Neural cell (in vitro differentiated cells): ENCODE measurements at regions not wholly inside any gene's neighbourhood (a gene's known extent, or its start where the extent isn't known, plus 50 kb on each side); places are given as distances from the start of the nearest gene placed in this dataset.

Experiments
- H2AFZ ChIP-seq: fragments of 200-600, 300-800 bp; sonication (generic), shearing (Covaris generic); 2 replicates; pipeline ENCODE4 v1.6.0; 2014; ENCODE audit warnings: low read depth, mild to moderate bottlenecking, antibody characterized with exemption, low read length, moderate library complexity
- H3F3A ChIP-seq: fragments of 200-600 bp; shearing (Covaris generic); 2 replicates; pipeline ENCODE4 v1.6.1; 2016; ENCODE audit warnings: mild to moderate bottlenecking, moderate library complexity, mixed read lengths, antibody characterized with exemption, low read length; ENCODE audit not compliant: insufficient read depth, poor library complexity, severe bottlenecking
- H3K27ac ChIP-seq: fragments of 200-600, 300-800 bp; sonication (generic), shearing (Covaris generic); 2 replicates; pipeline ENCODE4 v1.5.1; 2014; ENCODE audit warnings: mild to moderate bottlenecking, low read length, moderate library complexity
- H3K27me3 ChIP-seq: fragments of 300-800, 200-600 bp; sonication (generic), shearing (Covaris generic); 2 replicates; pipeline ENCODE4 v1.6.0; 2014; ENCODE audit warnings: mild to moderate bottlenecking, low read depth, low read length, moderate library complexity; ENCODE audit not compliant: insufficient read depth
- H3K36me3 ChIP-seq: fragments of 300-800, 200-600 bp; sonication (generic), shearing (Covaris generic); 2 replicates; pipeline ENCODE4 v1.5.1; 2014; ENCODE audit warnings: mild to moderate bottlenecking, antibody characterized with exemption, low read length, moderate library complexity; ENCODE audit not compliant: insufficient read depth
- H3K4me2 ChIP-seq: fragments of 300-800, 200-600 bp; sonication (generic), shearing (Covaris generic); 2 replicates; pipeline ENCODE4 v1.6.0; 2014; ENCODE audit warnings: mild to moderate bottlenecking, low read length
- H3K4me3 ChIP-seq: fragments of 300-800, 200-600 bp; sonication (generic), shearing (Covaris generic); 2 replicates; pipeline ENCODE4 v1.5.1; 2014; ENCODE audit warnings: mild to moderate bottlenecking, low read length, moderate library complexity
- H3K79me2 ChIP-seq: fragments of 200-600 bp; shearing (Covaris generic); replicated peaks from 2 replicates; pipeline ENCODE4 v1.6.0; 2014; ENCODE audit warnings: mild to moderate bottlenecking, low read length, moderate library complexity; ENCODE audit not compliant: insufficient read depth
- H3K9ac ChIP-seq: fragments of 300-800, 200-600 bp; sonication (generic), shearing (Covaris generic); 2 replicates; pipeline ENCODE4 v1.6.1; 2016; ENCODE audit warnings: mild to moderate bottlenecking, low read length, mixed read lengths
- H3K9me2 ChIP-seq: fragments of 200-600 bp; shearing (Covaris generic); 2 replicates; pipeline ENCODE4 v1.6.1; 2016; ENCODE audit warnings: mild to moderate bottlenecking, low read length, mixed read lengths; ENCODE audit not compliant: insufficient read depth
- H3K9me3 ChIP-seq: fragments of 200-600, 300-800 bp; sonication (generic), shearing (Covaris generic); 2 replicates; pipeline ENCODE4 v1.6.1; 2016; ENCODE audit warnings: mild to moderate bottlenecking, mixed run types, low read length, moderate library complexity, mixed read lengths
- H4K20me1 ChIP-seq: fragments of 200-600 bp; shearing (Covaris generic); 2 replicates; pipeline ENCODE4 v1.6.1; 2016; ENCODE audit warnings: mild to moderate bottlenecking, mixed run types; ENCODE audit not compliant: insufficient read depth
- EP300 ChIP-seq: fragments of 450-650 bp; conservative IDR thresholded peaks from 2 replicates; pipeline ENCODE4 v1.6.1; 2014; ENCODE audit warnings: antibody characterized with exemption, mild to moderate bottlenecking, moderate library complexity; ENCODE audit not compliant: poor library complexity, severe bottlenecking
- EZH2 ChIP-seq: fragments of 200-600, 300-800 bp; shearing (Covaris generic), sonication (generic); IDR thresholded peaks from 2 replicates; pipeline ENCODE4 v1.6.1; 2014; ENCODE audit warnings: antibody characterized with exemption, low read length, borderline replicate concordance, mild to moderate bottlenecking; ENCODE audit not compliant: insufficient read depth, poor library complexity, severe bottlenecking
- MXI1 ChIP-seq: fragments of 450-650 bp; conservative IDR thresholded peaks from 2 replicates; pipeline ENCODE4 v1.6.1; 2014; ENCODE audit warnings: antibody characterized with exemption, mild to moderate bottlenecking; ENCODE audit not compliant: poor library complexity, severe bottlenecking
- POLR2AphosphoS5 ChIP-seq: IDR thresholded peaks from 2 replicates; pipeline ENCODE4 v1.6.1; 2012
- RAD21 ChIP-seq: fragments of 450-650 bp; conservative IDR thresholded peaks from 2 replicates; pipeline ENCODE4 v1.6.1; 2014; ENCODE audit warnings: antibody characterized with exemption, mild to moderate bottlenecking, moderate library complexity
- SMC3 ChIP-seq: fragments of 450-650 bp; conservative IDR thresholded peaks from 2 replicates; pipeline ENCODE4 v1.6.1; 2014; ENCODE audit warnings: antibody characterized with exemption, mild to moderate bottlenecking, moderate library complexity; ENCODE audit not compliant: poor library complexity
- TAF1 ChIP-seq: IDR thresholded peaks from 2 replicates; pipeline ENCODE4 v1.6.1; 2012; ENCODE audit warnings: low read depth
- TF ChIP-seq, protein P1 (sequence below): fragments of 450-650 bp; IDR thresholded peaks from 2 replicates; pipeline ENCODE4 v1.5.1; 2014; ENCODE audit warnings: antibody characterized with exemption, mild to moderate bottlenecking, moderate library complexity; ENCODE audit not compliant: poor library complexity, severe bottlenecking
- TF ChIP-seq, protein P2 (sequence below): IDR thresholded peaks from 2 replicates; pipeline ENCODE4 v1.6.1; 2012; ENCODE audit warnings: borderline replicate concordance

DNA sequence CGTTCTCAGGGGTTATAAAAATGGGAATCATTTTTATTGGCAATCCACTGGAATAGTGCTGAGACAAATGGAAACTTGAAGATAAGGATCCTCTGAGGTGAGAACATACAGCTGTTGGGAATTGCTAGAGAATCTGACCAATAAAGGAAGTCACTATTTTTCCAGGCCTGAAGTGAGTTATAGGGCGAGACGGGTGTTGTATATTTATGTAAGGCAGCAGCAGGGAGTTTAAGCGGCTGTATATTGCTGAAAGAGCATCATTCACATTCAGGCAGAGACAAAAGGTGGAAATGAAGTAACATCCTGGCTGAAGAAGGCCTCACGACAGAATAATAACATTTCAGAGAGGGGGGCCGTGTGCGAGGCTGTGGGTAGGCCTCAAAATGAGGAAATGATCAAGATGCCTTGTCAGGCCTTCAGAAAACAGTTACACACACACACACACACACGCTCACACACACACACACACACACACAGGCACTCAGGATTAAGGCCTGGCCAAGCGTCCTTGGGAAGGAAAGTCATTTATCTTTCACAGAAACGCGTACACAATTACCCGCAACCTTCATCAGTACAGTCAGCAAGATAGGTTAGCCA is 964.9 kb upstream of the NR2F2 start:
- Histone ChIP-seq H4K20me1 (no peaks in the 10 kb centered on the region), H3K9me2 (no peaks in the 10 kb centered on the region), H3K4me3 (no peak overlapping the region), H3K79me2 (no peaks in the 10 kb centered on the region), H3K36me3 (no peaks in the 10 kb centered on the region), H3K4me2 (no peak overlapping the region), H3K27me3 (no peaks in the 10 kb centered on the region), H3K9ac (no peak overlapping the region), H3K9me3 (no peaks in the 10 kb centered on the region), H2AFZ (no peak overlapping the region), H3K27ac (no peak overlapping the region), H3F3A (no peaks in the 10 kb centered on the region)
- TF ChIP-seq TAF1 (no peak), RAD21 (no peak), EZH2 (no peak)

DNA sequence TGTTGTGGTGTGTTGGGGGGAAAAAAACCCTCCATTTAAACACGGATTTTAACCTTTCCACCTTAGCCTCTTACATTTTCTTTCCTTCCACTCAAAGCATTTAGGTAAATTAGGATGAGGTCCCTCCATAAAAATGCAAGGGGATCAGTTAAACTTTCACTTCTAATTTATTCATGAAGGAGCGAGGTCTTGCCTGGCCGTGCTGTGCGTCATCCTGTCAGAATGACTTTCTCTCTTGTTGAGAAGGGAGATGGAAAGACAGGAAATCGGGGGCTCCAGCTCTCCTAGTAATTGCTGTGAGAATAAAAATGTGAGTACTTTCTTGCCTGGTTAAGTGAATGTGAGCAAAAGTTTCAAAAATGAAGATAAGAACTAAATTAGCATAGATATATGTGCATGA is 962.3 kb upstream of the NR2F2 start:
- H3K27me3 ChIP-seq, result no peaks in the 10 kb centered on the region
- no peaks in the 10 kb centered on the region for H3K79me2 ChIP-seq
- no peak overlapping the region for H3K4me2 ChIP-seq
- H3K27ac ChIP-seq, result no peak overlapping the region
- no peaks in the 10 kb centered on the region for H3K36me3 ChIP-seq
- no peak overlapping the region for H3K9ac ChIP-seq
- H3K4me3 ChIP-seq, result no peak overlapping the region
- no peaks in the 10 kb centered on the region for H3K9me3 ChIP-seq
- TF ChIP-seq RAD21 (no peak), MXI1 (no peak)
- H2AFZ ChIP-seq, result no peak overlapping the region
- H3F3A ChIP-seq, result no peaks in the 10 kb centered on the region
- H4K20me1 ChIP-seq, result no peaks in the 10 kb centered on the region
- H3K9me2 ChIP-seq, result no peaks in the 10 kb centered on the region

DNA sequence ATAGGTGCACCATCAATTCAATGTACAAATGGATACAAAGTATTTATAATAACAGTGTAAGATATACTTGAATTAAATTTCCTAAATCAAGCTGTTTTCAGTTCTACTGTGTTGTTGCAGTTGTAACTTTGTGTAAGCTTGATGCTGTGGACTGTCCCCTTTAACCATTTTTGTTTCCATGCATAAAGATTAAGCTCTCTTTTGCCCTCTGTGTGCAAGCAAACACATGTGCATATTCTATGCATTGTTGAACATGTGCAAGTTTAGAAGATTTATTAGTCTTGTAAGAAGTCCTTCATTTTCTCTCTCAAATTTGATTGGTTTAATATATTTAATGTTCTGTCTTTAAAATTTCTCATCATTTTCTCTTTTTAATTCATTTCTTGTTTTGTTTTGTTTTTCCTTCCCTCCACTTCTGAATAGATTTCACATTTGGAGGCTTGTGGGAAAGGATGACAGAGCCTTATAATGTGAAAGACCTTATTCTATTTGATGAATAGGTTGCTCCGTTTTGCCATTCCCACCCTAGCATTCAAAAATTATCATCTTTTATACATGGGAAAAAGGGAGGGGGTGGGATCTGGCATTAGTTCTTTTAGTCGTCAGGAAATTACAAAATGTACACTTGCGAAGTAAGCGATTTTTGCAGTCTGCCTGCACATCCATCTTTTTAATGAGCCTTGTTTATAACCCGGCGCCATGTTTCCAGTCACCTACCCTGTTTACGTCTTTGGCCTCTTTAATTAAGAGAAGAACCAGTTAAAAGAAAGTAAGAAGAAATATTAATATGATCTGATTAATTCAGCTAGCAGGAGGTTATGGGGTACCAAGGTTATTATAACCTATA is 961.5 kb upstream of the NR2F2 start:
- Histone ChIP-seq H3K9me2 (no peaks in the 10 kb centered on the region), H3K9ac (no peak overlapping the region), H3K9me3 (no peaks in the 10 kb centered on the region), H3F3A (no peaks in the 10 kb centered on the region), H3K27me3 (no peaks in the 10 kb centered on the region), H2AFZ (no peak overlapping the region), H3K79me2 (no peaks in the 10 kb centered on the region), H3K36me3 (no peaks in the 10 kb centered on the region), H4K20me1 (no peaks in the 10 kb centered on the region), H3K4me3 (no peak overlapping the region), H3K27ac (no peak overlapping the region), H3K4me2 (no peak overlapping the region)
- no peak for TF ChIP-seq EP300
- TF ChIP-seq, protein P1, sequence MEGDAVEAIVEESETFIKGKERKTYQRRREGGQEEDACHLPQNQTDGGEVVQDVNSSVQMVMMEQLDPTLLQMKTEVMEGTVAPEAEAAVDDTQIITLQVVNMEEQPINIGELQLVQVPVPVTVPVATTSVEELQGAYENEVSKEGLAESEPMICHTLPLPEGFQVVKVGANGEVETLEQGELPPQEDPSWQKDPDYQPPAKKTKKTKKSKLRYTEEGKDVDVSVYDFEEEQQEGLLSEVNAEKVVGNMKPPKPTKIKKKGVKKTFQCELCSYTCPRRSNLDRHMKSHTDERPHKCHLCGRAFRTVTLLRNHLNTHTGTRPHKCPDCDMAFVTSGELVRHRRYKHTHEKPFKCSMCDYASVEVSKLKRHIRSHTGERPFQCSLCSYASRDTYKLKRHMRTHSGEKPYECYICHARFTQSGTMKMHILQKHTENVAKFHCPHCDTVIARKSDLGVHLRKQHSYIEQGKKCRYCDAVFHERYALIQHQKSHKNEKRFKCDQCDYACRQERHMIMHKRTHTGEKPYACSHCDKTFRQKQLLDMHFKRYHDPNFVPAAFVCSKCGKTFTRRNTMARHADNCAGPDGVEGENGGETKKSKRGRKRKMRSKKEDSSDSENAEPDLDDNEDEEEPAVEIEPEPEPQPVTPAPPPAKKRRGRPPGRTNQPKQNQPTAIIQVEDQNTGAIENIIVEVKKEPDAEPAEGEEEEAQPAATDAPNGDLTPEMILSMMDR, result no peak
- TF ChIP-seq TAF1, result no peak
- no peak for TF ChIP-seq EZH2
- no peak for TF ChIP-seq SMC3
- TF ChIP-seq POLR2AphosphoS5, result no peak
- TF ChIP-seq RAD21, result no peak
- TF ChIP-seq, protein P2, sequence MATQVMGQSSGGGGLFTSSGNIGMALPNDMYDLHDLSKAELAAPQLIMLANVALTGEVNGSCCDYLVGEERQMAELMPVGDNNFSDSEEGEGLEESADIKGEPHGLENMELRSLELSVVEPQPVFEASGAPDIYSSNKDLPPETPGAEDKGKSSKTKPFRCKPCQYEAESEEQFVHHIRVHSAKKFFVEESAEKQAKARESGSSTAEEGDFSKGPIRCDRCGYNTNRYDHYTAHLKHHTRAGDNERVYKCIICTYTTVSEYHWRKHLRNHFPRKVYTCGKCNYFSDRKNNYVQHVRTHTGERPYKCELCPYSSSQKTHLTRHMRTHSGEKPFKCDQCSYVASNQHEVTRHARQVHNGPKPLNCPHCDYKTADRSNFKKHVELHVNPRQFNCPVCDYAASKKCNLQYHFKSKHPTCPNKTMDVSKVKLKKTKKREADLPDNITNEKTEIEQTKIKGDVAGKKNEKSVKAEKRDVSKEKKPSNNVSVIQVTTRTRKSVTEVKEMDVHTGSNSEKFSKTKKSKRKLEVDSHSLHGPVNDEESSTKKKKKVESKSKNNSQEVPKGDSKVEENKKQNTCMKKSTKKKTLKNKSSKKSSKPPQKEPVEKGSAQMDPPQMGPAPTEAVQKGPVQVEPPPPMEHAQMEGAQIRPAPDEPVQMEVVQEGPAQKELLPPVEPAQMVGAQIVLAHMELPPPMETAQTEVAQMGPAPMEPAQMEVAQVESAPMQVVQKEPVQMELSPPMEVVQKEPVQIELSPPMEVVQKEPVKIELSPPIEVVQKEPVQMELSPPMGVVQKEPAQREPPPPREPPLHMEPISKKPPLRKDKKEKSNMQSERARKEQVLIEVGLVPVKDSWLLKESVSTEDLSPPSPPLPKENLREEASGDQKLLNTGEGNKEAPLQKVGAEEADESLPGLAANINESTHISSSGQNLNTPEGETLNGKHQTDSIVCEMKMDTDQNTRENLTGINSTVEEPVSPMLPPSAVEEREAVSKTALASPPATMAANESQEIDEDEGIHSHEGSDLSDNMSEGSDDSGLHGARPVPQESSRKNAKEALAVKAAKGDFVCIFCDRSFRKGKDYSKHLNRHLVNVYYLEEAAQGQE, result no peak
- TF ChIP-seq MXI1, result no peak
